ENCODE measurements at regions not wholly inside any gene's neighbourhood (a gene's known extent, or its start where the extent isn't known, plus 50 kb on each side); places are given as distances from the start of the nearest gene placed in this dataset.

DNA sequence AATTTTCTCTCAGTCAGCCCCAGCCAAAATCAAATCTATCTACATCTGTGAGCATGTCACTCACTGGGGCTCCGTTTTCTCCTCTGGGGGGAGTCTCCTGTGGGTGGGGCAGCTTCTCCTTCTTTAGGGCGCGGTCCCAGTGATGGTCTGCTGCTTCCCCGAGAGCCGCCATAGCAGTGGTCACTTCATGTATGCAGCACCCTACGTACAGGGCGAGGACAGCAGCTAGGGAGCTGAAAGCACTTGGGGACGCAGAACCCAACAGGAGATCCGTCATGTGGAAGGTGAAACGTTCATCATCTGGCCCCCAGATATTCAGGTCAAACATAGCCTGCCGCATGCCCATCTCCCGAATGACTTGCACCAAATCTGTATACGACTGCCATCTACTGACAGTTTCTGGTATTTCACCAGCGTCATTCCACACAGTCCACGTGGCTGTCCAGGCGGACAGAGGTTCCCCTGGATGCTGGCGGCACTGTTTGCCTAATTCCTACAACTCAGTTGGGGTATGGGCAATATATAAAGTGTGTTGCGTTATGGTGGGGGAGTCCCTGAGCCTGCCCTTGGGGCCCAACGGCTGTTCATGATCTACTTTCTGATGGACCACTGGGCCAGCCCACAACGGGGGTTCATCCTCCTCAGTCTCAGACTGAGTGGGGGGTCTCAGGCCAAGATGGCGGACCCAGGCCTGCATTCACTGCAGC is 795.0 kb downstream of the EFNA5 start:
- TF ChIP-seq, protein P1, sequence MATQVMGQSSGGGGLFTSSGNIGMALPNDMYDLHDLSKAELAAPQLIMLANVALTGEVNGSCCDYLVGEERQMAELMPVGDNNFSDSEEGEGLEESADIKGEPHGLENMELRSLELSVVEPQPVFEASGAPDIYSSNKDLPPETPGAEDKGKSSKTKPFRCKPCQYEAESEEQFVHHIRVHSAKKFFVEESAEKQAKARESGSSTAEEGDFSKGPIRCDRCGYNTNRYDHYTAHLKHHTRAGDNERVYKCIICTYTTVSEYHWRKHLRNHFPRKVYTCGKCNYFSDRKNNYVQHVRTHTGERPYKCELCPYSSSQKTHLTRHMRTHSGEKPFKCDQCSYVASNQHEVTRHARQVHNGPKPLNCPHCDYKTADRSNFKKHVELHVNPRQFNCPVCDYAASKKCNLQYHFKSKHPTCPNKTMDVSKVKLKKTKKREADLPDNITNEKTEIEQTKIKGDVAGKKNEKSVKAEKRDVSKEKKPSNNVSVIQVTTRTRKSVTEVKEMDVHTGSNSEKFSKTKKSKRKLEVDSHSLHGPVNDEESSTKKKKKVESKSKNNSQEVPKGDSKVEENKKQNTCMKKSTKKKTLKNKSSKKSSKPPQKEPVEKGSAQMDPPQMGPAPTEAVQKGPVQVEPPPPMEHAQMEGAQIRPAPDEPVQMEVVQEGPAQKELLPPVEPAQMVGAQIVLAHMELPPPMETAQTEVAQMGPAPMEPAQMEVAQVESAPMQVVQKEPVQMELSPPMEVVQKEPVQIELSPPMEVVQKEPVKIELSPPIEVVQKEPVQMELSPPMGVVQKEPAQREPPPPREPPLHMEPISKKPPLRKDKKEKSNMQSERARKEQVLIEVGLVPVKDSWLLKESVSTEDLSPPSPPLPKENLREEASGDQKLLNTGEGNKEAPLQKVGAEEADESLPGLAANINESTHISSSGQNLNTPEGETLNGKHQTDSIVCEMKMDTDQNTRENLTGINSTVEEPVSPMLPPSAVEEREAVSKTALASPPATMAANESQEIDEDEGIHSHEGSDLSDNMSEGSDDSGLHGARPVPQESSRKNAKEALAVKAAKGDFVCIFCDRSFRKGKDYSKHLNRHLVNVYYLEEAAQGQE (IDR thresholded peaks at IDR 0.05; ENCODE audit: insufficient read depth in 1 of 2, low read depth in 2 of 2, low read length in 2 of 2), result no peak
- no peak for TF ChIP-seq TAF1 (IDR thresholded peaks at IDR 0.05; ENCODE audit: borderline replicate concordance, insufficient read depth, low read length)

DNA sequence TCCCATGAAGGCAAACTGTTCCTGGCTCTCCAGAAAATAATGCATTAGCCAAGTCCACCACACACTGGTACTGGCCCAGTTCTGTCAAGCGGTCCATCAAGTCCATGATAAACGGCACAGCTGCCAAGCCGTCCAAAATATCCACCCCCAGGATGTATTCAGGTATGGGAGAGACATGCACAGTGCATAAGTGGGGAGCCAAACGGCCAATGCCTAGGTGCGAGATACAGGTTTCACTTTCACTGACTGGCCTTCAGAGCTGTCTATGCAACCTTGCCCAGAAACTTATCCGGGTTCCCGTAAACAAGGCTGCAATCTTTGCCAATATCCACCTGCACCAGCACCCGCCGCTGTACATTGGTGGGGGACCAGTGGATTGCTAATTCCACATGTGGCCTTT is 795.8 kb downstream of the EFNA5 start:
- TF ChIP-seq SIN3A (IDR thresholded peaks at IDR 0.05; ENCODE audit: borderline replicate concordance, insufficient read depth, low read length) (no peak), POLR2AphosphoS5 (IDR thresholded peaks at IDR 0.05; ENCODE audit: low read depth, low read length) (no peak), FOXP2 (optimal IDR thresholded peaks at IDR 0.05; ENCODE audit: borderline replicate concordance, extremely low read depth, extremely low read length, insufficient read depth) (no peak)
- TF ChIP-seq, protein P1 (IDR thresholded peaks at IDR 0.05; ENCODE audit: insufficient read depth in 1 of 2, low read depth in 2 of 2, low read length in 2 of 2), result no peak

DNA sequence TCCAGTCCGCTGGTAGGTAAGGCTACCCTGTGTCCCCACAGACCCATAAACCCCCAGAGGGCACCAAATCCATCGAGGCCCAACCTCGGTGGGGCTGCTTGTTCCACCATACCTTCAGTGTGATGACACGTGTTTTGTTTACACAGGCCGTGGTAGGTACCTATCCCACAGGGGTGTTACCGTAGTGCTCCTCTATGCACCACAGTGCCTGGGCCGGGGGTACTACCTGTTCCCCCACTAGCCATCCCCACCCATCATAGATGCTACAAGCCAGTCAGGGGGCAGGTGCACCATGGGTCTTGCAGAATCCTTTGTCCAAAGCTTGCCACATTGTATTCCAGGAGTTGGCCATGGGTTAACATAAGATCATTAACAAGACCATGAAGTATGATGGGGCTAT is 796.2 kb downstream of the EFNA5 start:
- TF ChIP-seq POLR2AphosphoS5 (IDR thresholded peaks at IDR 0.05; ENCODE audit: low read depth, low read length) (no peak), FOXP2 (optimal IDR thresholded peaks at IDR 0.05; ENCODE audit: borderline replicate concordance, extremely low read depth, extremely low read length, insufficient read depth) (no peak), SIN3A (IDR thresholded peaks at IDR 0.05; ENCODE audit: borderline replicate concordance, insufficient read depth, low read length) (no peak), TAF1 (IDR thresholded peaks at IDR 0.05; ENCODE audit: borderline replicate concordance, insufficient read depth, low read length) (no peak)
- TF ChIP-seq, protein P1 (IDR thresholded peaks at IDR 0.05; ENCODE audit: insufficient read depth in 1 of 2, low read depth in 2 of 2, low read length in 2 of 2), result no peak

DNA sequence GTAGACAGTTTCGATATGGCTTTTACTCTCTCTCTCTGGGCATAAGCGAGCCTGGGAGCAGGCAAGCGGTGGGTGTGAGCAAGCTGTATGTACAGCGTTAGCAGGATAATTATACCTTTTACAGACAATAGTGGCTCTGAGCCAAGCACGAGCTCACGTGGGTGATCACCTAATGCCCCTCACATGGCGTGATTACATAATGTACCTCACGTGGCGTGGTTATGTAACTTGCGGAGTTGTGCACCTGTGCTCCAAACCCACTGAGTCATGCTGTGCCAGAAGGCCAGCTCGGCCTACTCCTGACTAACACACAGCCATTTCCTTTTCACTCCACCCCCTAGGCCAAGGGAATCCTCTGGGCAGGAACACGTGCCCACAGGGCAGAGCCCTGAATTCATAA is 797.2 kb downstream of the EFNA5 start:
- TF ChIP-seq POLR2AphosphoS5 (IDR thresholded peaks at IDR 0.05; ENCODE audit: low read depth, low read length) (no peak), SIN3A (IDR thresholded peaks at IDR 0.05; ENCODE audit: borderline replicate concordance, insufficient read depth, low read length) (no peak), TAF1 (IDR thresholded peaks at IDR 0.05; ENCODE audit: borderline replicate concordance, insufficient read depth, low read length) (no peak), FOXP2 (optimal IDR thresholded peaks at IDR 0.05; ENCODE audit: borderline replicate concordance, extremely low read depth, extremely low read length, insufficient read depth) (no peak)
- TF ChIP-seq, protein P1 (IDR thresholded peaks at IDR 0.05; ENCODE audit: insufficient read depth in 1 of 2, low read depth in 2 of 2, low read length in 2 of 2), result no peak

DNA sequence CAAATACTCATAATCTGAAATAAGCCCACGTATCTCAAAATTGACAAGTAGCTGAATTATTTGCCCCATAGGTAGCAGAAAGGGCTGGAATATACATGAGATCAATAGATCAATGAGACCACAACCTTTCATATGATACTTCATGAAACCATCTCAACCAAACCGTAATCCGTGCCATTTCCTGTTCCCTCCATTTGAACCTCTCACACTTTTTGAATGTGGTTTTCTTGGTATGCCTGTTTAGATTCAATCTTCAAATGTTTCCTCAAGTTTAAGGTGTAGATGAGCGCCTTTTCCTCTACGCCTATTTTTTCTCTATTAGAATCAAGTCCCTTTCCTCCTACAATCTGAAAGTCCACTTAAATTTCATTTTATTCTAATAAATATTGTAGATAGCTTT is 805.5 kb downstream of the EFNA5 start:
- TF ChIP-seq SIN3A (IDR thresholded peaks at IDR 0.05; ENCODE audit: borderline replicate concordance, insufficient read depth, low read length) (no peak), POLR2AphosphoS5 (IDR thresholded peaks at IDR 0.05; ENCODE audit: low read depth, low read length) (no peak), FOXP2 (optimal IDR thresholded peaks at IDR 0.05; ENCODE audit: borderline replicate concordance, extremely low read depth, extremely low read length, insufficient read depth) (no peak), TAF1 (IDR thresholded peaks at IDR 0.05; ENCODE audit: borderline replicate concordance, insufficient read depth, low read length) (no peak)
- TF ChIP-seq, protein P1 (IDR thresholded peaks at IDR 0.05; ENCODE audit: insufficient read depth in 1 of 2, low read depth in 2 of 2, low read length in 2 of 2), result no peak

All from PFSK-1 (cell line).